ENCODE measurements at regions not wholly inside any gene's neighbourhood (a gene's known extent, or its start where the extent isn't known, plus 50 kb on each side); places are given as distances from the start of the nearest gene placed in this dataset.

- no peak for DNase-seq
Measured at GRCh38 chr6:91731939-91732338, 1145.1 kb upstream of the MAP3K7 start.

GRCh38 chr6:91730710-91731109 is 1143.8 kb upstream of the MAP3K7 start:
- DNase-seq = no peak

GRCh38 chr6:91720324-91720723 is 1133.5 kb upstream of the MAP3K7 start:
- DNase-seq = no peak

GRCh38 chr6:91719414-91719813 is 1132.5 kb upstream of the MAP3K7 start:
- no peak for DNase-seq

GRCh38 chr6:91718198-91718597 is 1131.3 kb upstream of the MAP3K7 start:
- DNase-seq = no peak

GRCh38 chr6:91717094-91717493 is 1130.2 kb upstream of the MAP3K7 start:
- no peak for DNase-seq

- no peak for DNase-seq
Measured at GRCh38 chr6:91716361-91716760, 1129.5 kb upstream of the MAP3K7 start.

- no peak for DNase-seq
Measured at GRCh38 chr6:91715171-91715805, 1128.4 kb upstream of the MAP3K7 start.

- DNase-seq = no peak
Measured at GRCh38 chr6:91713911-91714310, 1127.0 kb upstream of the MAP3K7 start.

- no peak for DNase-seq
Measured at GRCh38 chr6:91711518-91711917, 1124.6 kb upstream of the MAP3K7 start.

- no peak for DNase-seq
Measured at GRCh38 chr6:91710342-91710741, 1123.5 kb upstream of the MAP3K7 start.

- DNase-seq = no peak
Measured at GRCh38 chr6:91708534-91708933, 1121.7 kb upstream of the MAP3K7 start.

- DNase-seq = no peak
Measured at GRCh38 chr6:91705646-91706045, 1118.8 kb upstream of the MAP3K7 start.

- DNase-seq = no peak
Measured at GRCh38 chr6:91704531-91704930, 1117.7 kb upstream of the MAP3K7 start.

- no peak for DNase-seq
Measured at GRCh38 chr6:91697010-91697695, 1110.3 kb upstream of the MAP3K7 start.

GRCh38 chr6:91695221-91695620 is 1108.3 kb upstream of the MAP3K7 start:
- no peak for DNase-seq

GRCh38 chr6:91694016-91694654 is 1107.3 kb upstream of the MAP3K7 start:
- no peak for DNase-seq

- no peak for DNase-seq
Measured at GRCh38 chr6:91691449-91691848, 1104.6 kb upstream of the MAP3K7 start.

- DNase-seq = no peak
Measured at GRCh38 chr6:91683240-91683639, 1096.4 kb upstream of the MAP3K7 start.

GRCh38 chr6:91681296-91681695 is 1094.4 kb upstream of the MAP3K7 start:
- DNase-seq = no peak

GRCh38 chr6:91678679-91679446 is 1092.0 kb upstream of the MAP3K7 start:
- DNase-seq = no peak

GRCh38 chr6:91672201-91672600 is 1085.3 kb upstream of the MAP3K7 start:
- DNase-seq = no peak

GRCh38 chr6:91669871-91670268 is 1083.0 kb upstream of the MAP3K7 start:
- DNase-seq = no peak
